CD4-positive, alpha-beta T cell treated with Interleukin-6 at 100 ng/mL for 8 hours (primary cell): ENCODE measurements at regions not wholly inside any gene's neighbourhood (a gene's known extent, or its start where the extent isn't known, plus 50 kb on each side); places are given as distances from the start of the nearest gene placed in this dataset.
"Not testable (repeated sequence)": the region's sequence is repeated elsewhere in the genome, so short reads cannot be mapped to it uniquely, and the experiment has no call there.

ENCODE experiments used
- DNase-seq: peaks from one replicate; pipeline ENCODE4 v3.0.0-alpha.2; 2020; ENCODE audit warnings: mixed read lengths, low spot score

GRCh38 chr7:80346704-80347103, 165.2 kb downstream of the GNAT3 start:
- DNase-seq = no peak

- no peak for DNase-seq
Measured at GRCh38 chr7:80335511-80336231, 176.2 kb downstream of the GNAT3 start.

GRCh38 chr7:80334908-80335307, 177.0 kb downstream of the GNAT3 start:
- DNase-seq = no peak

GRCh38 chr7:80334196-80334595, 177.7 kb downstream of the GNAT3 start:
- no peak for DNase-seq

- DNase-seq = no peak
Measured at GRCh38 chr7:80333040-80333439, 178.8 kb downstream of the GNAT3 start.

GRCh38 chr7:80330434-80330833, 181.4 kb downstream of the GNAT3 start:
- no peak for DNase-seq

- DNase-seq = no peak
Measured at GRCh38 chr7:80324032-80324431, 187.8 kb downstream of the GNAT3 start.

- no peak for DNase-seq
Measured at GRCh38 chr7:80319461-80319860, 184.8 kb downstream of the GNAI1 start.

GRCh38 chr7:80318081-80318480, 183.4 kb downstream of the GNAI1 start:
- no peak for DNase-seq

GRCh38 chr7:80316811-80317210, 182.2 kb downstream of the GNAI1 start:
- no peak for DNase-seq

GRCh38 chr7:80313716-80314115, 179.1 kb downstream of the GNAI1 start:
- no peak for DNase-seq

GRCh38 chr7:80313067-80313626, 178.5 kb downstream of the GNAI1 start:
- no peak for DNase-seq

GRCh38 chr7:80312139-80312661, 177.6 kb downstream of the GNAI1 start:
- peak; percentile 25 for DNase-seq

- DNase-seq = no peak
Measured at GRCh38 chr7:80311313-80311712, 176.7 kb downstream of the GNAI1 start.

- no peak for DNase-seq
Measured at GRCh38 chr7:80309971-80310549, 175.4 kb downstream of the GNAI1 start.

GRCh38 chr7:80309377-80309776, 174.7 kb downstream of the GNAI1 start:
- no peak for DNase-seq

GRCh38 chr7:80307227-80307856, 172.7 kb downstream of the GNAI1 start:
- no peak for DNase-seq

- no peak for DNase-seq
Measured at GRCh38 chr7:80303315-80303714, 168.7 kb downstream of the GNAI1 start.

- DNase-seq = no peak
Measured at GRCh38 chr7:80302636-80303035, 168.0 kb downstream of the GNAI1 start.

GRCh38 chr7:80302078-80302477, 167.4 kb downstream of the GNAI1 start:
- DNase-seq = no peak

- DNase-seq = no peak
Measured at GRCh38 chr7:80298201-80298600, 163.6 kb downstream of the GNAI1 start.

GRCh38 chr7:80294346-80294745, 159.7 kb downstream of the GNAI1 start:
- no peak for DNase-seq

GRCh38 chr7:80292634-80293033, 158.0 kb downstream of the GNAI1 start:
- not testable (repeated sequence) for DNase-seq
